ENCODE measurements at regions not wholly inside any gene's neighbourhood (a gene's known extent, or its start where the extent isn't known, plus 50 kb on each side); places are given as distances from the start of the nearest gene placed in this dataset.
"Not testable (repeated sequence)": the region's sequence is repeated elsewhere in the genome, so short reads cannot be mapped to it uniquely, and the experiment has no call there.

GRCh38 chr5:110812639-110813038 lies 73.8 kb downstream of the SLC25A46 start:
- DNase-seq, result no peak

GRCh38 chr5:110815916-110816605 lies 77.3 kb downstream of the SLC25A46 start:
- no peak for DNase-seq

- DNase-seq, result no peak
Observed at GRCh38 chr5:110817459-110817858, 78.7 kb downstream of the SLC25A46 start.

GRCh38 chr5:110823571-110823970 lies 84.8 kb downstream of the SLC25A46 start:
- DNase-seq, result no peak

- no peak for DNase-seq
Observed at GRCh38 chr5:110824936-110825441, 86.2 kb downstream of the SLC25A46 start.

GRCh38 chr5:110832683-110833082 lies 93.9 kb downstream of the SLC25A46 start:
- no peak for DNase-seq

GRCh38 chr5:110834933-110835332 lies 96.1 kb downstream of the SLC25A46 start:
- DNase-seq, result not testable (repeated sequence)

- no peak for DNase-seq
Observed at GRCh38 chr5:110836851-110837250, 98.0 kb downstream of the SLC25A46 start.

- not testable (repeated sequence) for DNase-seq
Observed at GRCh38 chr5:110838357-110838756, 99.5 kb downstream of the SLC25A46 start.

- no peak for DNase-seq
Observed at GRCh38 chr5:110838961-110839360, 100.2 kb downstream of the SLC25A46 start.

GRCh38 chr5:110840347-110840960 lies 101.6 kb downstream of the SLC25A46 start:
- no peak for DNase-seq

GRCh38 chr5:110841137-110841536 lies 102.3 kb downstream of the SLC25A46 start:
- DNase-seq, result no peak

GRCh38 chr5:110842948-110843347 lies 104.1 kb downstream of the SLC25A46 start:
- no peak for DNase-seq

GRCh38 chr5:110844251-110844650 lies 105.4 kb downstream of the SLC25A46 start:
- DNase-seq, result no peak

- DNase-seq, result no peak
Observed at GRCh38 chr5:110846398-110847001, 107.7 kb downstream of the SLC25A46 start.

GRCh38 chr5:110851357-110851756 lies 112.5 kb downstream of the SLC25A46 start:
- no peak for DNase-seq

GRCh38 chr5:110852053-110852452 lies 113.2 kb downstream of the SLC25A46 start:
- DNase-seq, result no peak

GRCh38 chr5:110852541-110852940 lies 113.7 kb downstream of the SLC25A46 start:
- DNase-seq, result no peak

- no peak for DNase-seq
Observed at GRCh38 chr5:110853267-110853666, 114.5 kb downstream of the SLC25A46 start.

GRCh38 chr5:110854200-110854599 lies 115.4 kb downstream of the SLC25A46 start:
- no peak for DNase-seq

- no peak for DNase-seq
Observed at GRCh38 chr5:110855961-110856360, 117.2 kb downstream of the SLC25A46 start.

- no peak for DNase-seq
Observed at GRCh38 chr5:110865400-110866094, 126.7 kb downstream of the SLC25A46 start.

- no peak for DNase-seq
Observed at GRCh38 chr5:110869927-110870326, 131.1 kb downstream of the SLC25A46 start.
